Panc1 (cell line): ENCODE measurements at regions not wholly inside any gene's neighbourhood (a gene's known extent, or its start where the extent isn't known, plus 50 kb on each side); places are given as distances from the start of the nearest gene placed in this dataset.

Experiments used
- ATAC-seq: fragments of 200-7000 bp; cut with Tn5 transposase; 2 replicates; pipeline ENCODE4 v1.9.1; 2020; ENCODE audit warnings: mild to moderate bottlenecking, moderate library complexity
- BruUV-seq: library from RNA; stranded (reverse); fragments of 400-500 nt; replicated peaks from 2 replicates; lab custom pipeline; 2021; lab: Mats Ljungman, UMichigan
- CTCF ChIA-PET: fragments of 300-600 bp; sonication (Branson Sonifier 250); formaldehyde crosslinking; loops from one replicate; lab custom pipeline; 2022; ENCODE audit warnings: antibody characterized with exemption; lab: Charles Lee
- POLR2A ChIA-PET: fragments of 300-600 bp; sonication (Branson Sonifier 250); formaldehyde crosslinking; loops from one replicate; lab custom pipeline; 2022; ENCODE audit warnings: antibody characterized with exemption; lab: Charles Lee
- DNase-seq: peaks from one replicate; pipeline ENCODE4 v3.0.0-alpha.2; 2010; ENCODE audit warnings: low read depth, low spot score
- H3K27ac ChIP-seq: 2 replicates; pipeline ENCODE4 v1.5.1; 2011; ENCODE audit warnings: mild to moderate bottlenecking, low read length, inconsistent platforms
- H3K27me3 ChIP-seq: fragments of 200-500 bp; sonication (Bioruptor generic); 2 replicates; pipeline ENCODE4 v1.6.0; 2014; ENCODE audit warnings: low read length, inconsistent platforms; ENCODE audit not compliant: control insufficient read depth, insufficient read depth
- H3K36me3 ChIP-seq: fragments of 200-500 bp; sonication (Bioruptor generic); 2 replicates; pipeline ENCODE4 v1.5.1; 2014; ENCODE audit warnings: inconsistent platforms, mild to moderate bottlenecking, low read length, moderate library complexity; ENCODE audit not compliant: control insufficient read depth, insufficient read depth
- H3K4me1 ChIP-seq: 2 replicates; pipeline ENCODE4 v1.5.1; 2011; ENCODE audit warnings: inconsistent platforms, mild to moderate bottlenecking, low read length, moderate library complexity; ENCODE audit not compliant: control insufficient read depth, insufficient read depth
- H3K4me3 ChIP-seq, 2 experiments: 2 replicates each; pipeline ENCODE4 v1.5.1; 2011 to 2012; ENCODE audit warnings: low read depth in 2 of 2, low read length in 2 of 2, mild to moderate bottlenecking in 2 of 2, inconsistent platforms in 1 of 2, moderate library complexity in 1 of 2
- H3K9me3 ChIP-seq: fragments of 200-500 bp; sonication (Bioruptor generic); 2 replicates; pipeline ENCODE4 v1.5.1; 2014; ENCODE audit warnings: low read depth, mild to moderate bottlenecking, inconsistent platforms, low read length, moderate library complexity; ENCODE audit not compliant: control insufficient read depth, insufficient read depth
- POLR2AphosphoS5 ChIP-seq: IDR thresholded peaks from 2 replicates; pipeline ENCODE4 v1.6.1; 2012; ENCODE audit warnings: mild to moderate bottlenecking, low read depth, low read length, moderate library complexity
- SIN3A ChIP-seq: IDR thresholded peaks from 2 replicates; pipeline ENCODE4 v1.6.1; 2012; ENCODE audit warnings: low read depth, mild to moderate bottlenecking, low read length, moderate library complexity, borderline replicate concordance; ENCODE audit not compliant: insufficient read depth
- TCF7L2 ChIP-seq: IDR thresholded peaks from 2 replicates; pipeline ENCODE4 v1.6.1; 2011; ENCODE audit warnings: mild to moderate bottlenecking, low read depth, low read length, inconsistent platforms
- in situ Hi-C: cut with HindIII; loops from 2 replicates; pipeline ENCODE4 v1.10.0; 2016; ENCODE audit warnings: low sequenced_read_pairs, low pct_unique_long_range_greater_than_20kb
- intact Hi-C: fragments of 100-400 bp; cut with micrococcal nuclease; formaldehyde crosslinking; loops from one replicate; pipeline ENCODE4 v1.10.0; 2022; ENCODE audit not compliant: unreplicated experiment
- TF ChIP-seq, protein P1 (sequence below), 2 experiments: IDR thresholded peaks; 2 replicates each; pipeline ENCODE4 v1.6.1; 2011 to 2012; ENCODE audit warnings: low read depth in 2 of 2, control low read depth in 1 of 2, low read length in 1 of 2, mild to moderate bottlenecking in 1 of 2, moderate library complexity in 1 of 2; ENCODE audit not compliant: insufficient read depth in 1 of 2
- TF ChIP-seq, protein P2 (sequence below): fragments of 450-650 bp; IDR thresholded peaks from 2 replicates; pipeline ENCODE4 v1.5.1; 2017; ENCODE audit warnings: mild to moderate bottlenecking

DNA sequence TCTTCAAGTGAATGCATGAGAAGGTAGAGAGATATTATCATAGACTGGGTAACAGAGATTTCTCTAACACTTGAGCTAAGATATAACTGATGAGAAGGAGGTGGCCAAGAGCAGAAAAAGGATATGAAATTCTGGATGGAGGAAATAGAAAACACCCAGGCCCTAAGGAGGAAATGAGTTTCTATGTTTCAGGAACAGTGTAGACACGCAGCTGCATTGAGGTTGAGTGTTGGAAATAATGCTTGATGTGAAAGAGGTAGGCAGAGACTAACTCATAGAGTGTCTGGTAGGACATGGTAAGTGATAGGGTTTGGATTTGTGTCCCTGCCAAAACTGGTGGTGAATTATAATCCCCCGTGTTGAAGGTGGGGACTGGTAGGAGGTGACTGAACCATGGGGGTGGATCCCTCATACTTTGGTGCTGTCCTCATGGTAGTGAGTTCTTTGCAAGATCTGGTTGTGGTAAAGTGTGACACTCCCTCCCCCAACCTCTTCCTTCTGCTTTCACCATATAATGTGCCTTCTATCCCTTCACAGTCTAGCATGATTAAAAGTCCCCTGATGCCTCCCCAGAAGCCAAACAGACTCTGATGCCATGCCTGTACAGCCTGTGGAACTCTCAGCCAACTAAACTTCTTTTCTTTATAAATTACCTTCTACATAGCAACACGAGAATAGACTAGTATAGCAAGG is 787.3 kb downstream of the EDEM1 start:
- POLR2A ChIA-PET, result no interaction called here
- Histone ChIP-seq H3K9me3 (no peaks in the 10 kb centered on the region), H3K4me1 (no peaks in the 10 kb centered on the region), H3K4me3 (no peak overlapping the region), H3K27me3 (no peaks in the 10 kb centered on the region), H3K36me3 (no peaks in the 10 kb centered on the region), H3K27ac (no peak overlapping the region)
- DNase-seq (no peak), ATAC-seq (no peak)
- BruUV-seq, result no TSS peak
- in situ Hi-C loops (no loop called here), intact Hi-C loops (no loop called here)
- CTCF ChIA-PET, result no interaction called here
- TF ChIP-seq, protein P1, sequence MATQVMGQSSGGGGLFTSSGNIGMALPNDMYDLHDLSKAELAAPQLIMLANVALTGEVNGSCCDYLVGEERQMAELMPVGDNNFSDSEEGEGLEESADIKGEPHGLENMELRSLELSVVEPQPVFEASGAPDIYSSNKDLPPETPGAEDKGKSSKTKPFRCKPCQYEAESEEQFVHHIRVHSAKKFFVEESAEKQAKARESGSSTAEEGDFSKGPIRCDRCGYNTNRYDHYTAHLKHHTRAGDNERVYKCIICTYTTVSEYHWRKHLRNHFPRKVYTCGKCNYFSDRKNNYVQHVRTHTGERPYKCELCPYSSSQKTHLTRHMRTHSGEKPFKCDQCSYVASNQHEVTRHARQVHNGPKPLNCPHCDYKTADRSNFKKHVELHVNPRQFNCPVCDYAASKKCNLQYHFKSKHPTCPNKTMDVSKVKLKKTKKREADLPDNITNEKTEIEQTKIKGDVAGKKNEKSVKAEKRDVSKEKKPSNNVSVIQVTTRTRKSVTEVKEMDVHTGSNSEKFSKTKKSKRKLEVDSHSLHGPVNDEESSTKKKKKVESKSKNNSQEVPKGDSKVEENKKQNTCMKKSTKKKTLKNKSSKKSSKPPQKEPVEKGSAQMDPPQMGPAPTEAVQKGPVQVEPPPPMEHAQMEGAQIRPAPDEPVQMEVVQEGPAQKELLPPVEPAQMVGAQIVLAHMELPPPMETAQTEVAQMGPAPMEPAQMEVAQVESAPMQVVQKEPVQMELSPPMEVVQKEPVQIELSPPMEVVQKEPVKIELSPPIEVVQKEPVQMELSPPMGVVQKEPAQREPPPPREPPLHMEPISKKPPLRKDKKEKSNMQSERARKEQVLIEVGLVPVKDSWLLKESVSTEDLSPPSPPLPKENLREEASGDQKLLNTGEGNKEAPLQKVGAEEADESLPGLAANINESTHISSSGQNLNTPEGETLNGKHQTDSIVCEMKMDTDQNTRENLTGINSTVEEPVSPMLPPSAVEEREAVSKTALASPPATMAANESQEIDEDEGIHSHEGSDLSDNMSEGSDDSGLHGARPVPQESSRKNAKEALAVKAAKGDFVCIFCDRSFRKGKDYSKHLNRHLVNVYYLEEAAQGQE (IDR thresholded peaks at IDR 0.05; ENCODE audit: insufficient read depth in 1 of 2, low read depth in 2 of 2, low read length in 1 of 2), result no peak
- TF ChIP-seq TCF7L2 (no peak), SIN3A (no peak), POLR2AphosphoS5 (no peak)
- TF ChIP-seq, protein P2, sequence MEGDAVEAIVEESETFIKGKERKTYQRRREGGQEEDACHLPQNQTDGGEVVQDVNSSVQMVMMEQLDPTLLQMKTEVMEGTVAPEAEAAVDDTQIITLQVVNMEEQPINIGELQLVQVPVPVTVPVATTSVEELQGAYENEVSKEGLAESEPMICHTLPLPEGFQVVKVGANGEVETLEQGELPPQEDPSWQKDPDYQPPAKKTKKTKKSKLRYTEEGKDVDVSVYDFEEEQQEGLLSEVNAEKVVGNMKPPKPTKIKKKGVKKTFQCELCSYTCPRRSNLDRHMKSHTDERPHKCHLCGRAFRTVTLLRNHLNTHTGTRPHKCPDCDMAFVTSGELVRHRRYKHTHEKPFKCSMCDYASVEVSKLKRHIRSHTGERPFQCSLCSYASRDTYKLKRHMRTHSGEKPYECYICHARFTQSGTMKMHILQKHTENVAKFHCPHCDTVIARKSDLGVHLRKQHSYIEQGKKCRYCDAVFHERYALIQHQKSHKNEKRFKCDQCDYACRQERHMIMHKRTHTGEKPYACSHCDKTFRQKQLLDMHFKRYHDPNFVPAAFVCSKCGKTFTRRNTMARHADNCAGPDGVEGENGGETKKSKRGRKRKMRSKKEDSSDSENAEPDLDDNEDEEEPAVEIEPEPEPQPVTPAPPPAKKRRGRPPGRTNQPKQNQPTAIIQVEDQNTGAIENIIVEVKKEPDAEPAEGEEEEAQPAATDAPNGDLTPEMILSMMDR, result no peak

DNA sequence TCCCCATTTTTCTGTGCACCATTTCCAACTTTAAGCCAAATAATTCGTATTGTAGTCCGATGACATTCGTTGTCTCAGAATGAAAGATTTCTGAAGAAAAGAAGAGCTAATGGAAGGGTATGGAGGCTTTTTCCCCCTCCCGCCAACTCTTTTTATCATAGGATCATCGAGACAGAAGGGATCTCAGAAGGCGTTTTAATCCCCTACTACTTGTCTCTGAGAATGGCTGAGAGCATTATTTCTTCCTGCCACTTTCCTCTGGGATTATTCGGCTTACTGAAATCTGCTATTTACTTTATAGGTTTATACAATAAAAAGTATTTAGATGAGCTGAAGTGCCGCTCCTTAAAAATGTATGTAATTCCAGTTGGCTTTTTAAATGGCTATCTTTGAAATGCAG is 789.8 kb downstream of the EDEM1 start:
- BruUV-seq, result no TSS peak
- Histone ChIP-seq H3K4me3 (no peak overlapping the region), H3K27ac (no peak overlapping the region), H3K36me3 (no peaks in the 10 kb centered on the region), H3K4me1 (no peaks in the 10 kb centered on the region), H3K27me3 (no peaks in the 10 kb centered on the region), H3K9me3 (no peaks in the 10 kb centered on the region)
- TF ChIP-seq TCF7L2, result no peak
- intact Hi-C loops, result no loop called here
- ChIA-PET POLR2A (no interaction called here), CTCF (no interaction called here)
- in situ Hi-C loops, result no loop called here
- no peak for ATAC-seq
- no peak for DNase-seq

DNA sequence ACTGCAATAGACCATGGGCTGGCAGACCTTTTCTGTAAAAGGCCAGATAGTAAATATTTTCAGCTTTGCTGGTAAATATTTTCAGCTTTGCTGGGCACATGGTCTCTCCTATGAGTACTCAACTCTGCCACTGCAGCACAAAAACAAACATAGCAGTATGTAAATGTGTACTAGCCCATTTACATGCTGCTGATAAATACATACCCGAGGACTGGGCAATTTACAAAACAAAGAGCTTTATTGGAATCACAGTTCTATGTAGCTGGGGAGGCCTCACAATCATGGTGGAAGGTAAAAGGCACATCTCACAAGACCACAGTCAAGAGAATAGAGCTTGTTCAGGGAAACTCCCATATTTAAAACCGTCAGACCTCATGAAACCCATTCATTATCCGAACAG is 793.0 kb downstream of the EDEM1 start:
- CTCF ChIA-PET, result no interaction called here
- POLR2A ChIA-PET, result no interaction called here
- intact Hi-C loops, result no loop called here

More for the DNA sequence above, 793.0 kb downstream of the EDEM1 start:
- Histone ChIP-seq H3K9me3 (no peaks in the 10 kb centered on the region), H3K27me3 (no peaks in the 10 kb centered on the region), H3K4me1 (no peaks in the 10 kb centered on the region), H3K4me3 (no peak overlapping the region), H3K27ac (no peak overlapping the region), H3K36me3 (no peaks in the 10 kb centered on the region)
- BruUV-seq, result no TSS peak
- in situ Hi-C loops, result no loop called here
- DNase-seq (no peak), ATAC-seq (no peak)
- TF ChIP-seq SIN3A, result no peak
- no peak for TF ChIP-seq POLR2AphosphoS5
- TF ChIP-seq TCF7L2, result no peak
